HepG2 (cell line): ENCODE measurements at regions not wholly inside any gene's neighbourhood (a gene's known extent, or its start where the extent isn't known, plus 50 kb on each side); places are given as distances from the start of the nearest gene placed in this dataset.

Experiments used
- ATAC-seq: fragments of 200-7000 bp; cut with Tn5 transposase; 3 replicates; pipeline ENCODE4 v1.9.1; 2020; ENCODE audit warnings: mild to moderate bottlenecking, moderate library complexity
- BruUV-seq: library from RNA; stranded (reverse); fragments of 400-500 nt; replicated peaks from 2 replicates; lab custom pipeline; 2021; lab: Mats Ljungman, UMichigan
- CTCF ChIA-PET: fragments of 300-600 bp; formaldehyde crosslinking; extraction: SDS; loops from one replicate; lab custom pipeline; 2021; ENCODE audit warnings: low total read pairs, inconsistent platforms, low intra/inter-chr PET ratio; lab: Yijun Ruan, JAX
- POLR2A ChIA-PET: fragments of 350-600 bp; sonication (Branson Sonifier 250); formaldehyde crosslinking; loops from one replicate; lab custom pipeline; 2020; ENCODE audit warnings: antibody characterized with exemption, inconsistent platforms; lab: Yijun Ruan, JAX
- DNase-seq: peaks from one replicate; pipeline ENCODE4 v3.0.0-alpha.2; 2015; ENCODE audit warnings: low spot score
- FAIRE-seq: peaks from 3 replicates; lab custom pipeline; 2011; peaks lifted over from hg19 to GRCh38; lab: Jason Lieb, UNC
- H2AFZ ChIP-seq: one replicate; pipeline ENCODE4 v1.6.1; 2011; ENCODE audit warnings: low read length, inconsistent platforms
- H3K27ac ChIP-seq: fragments of 300-600 bp; 3 replicates; pipeline ENCODE4 v1.8.0; 2011; ENCODE audit warnings: mixed run types, mild to moderate bottlenecking, mixed read lengths, low read length, inconsistent platforms; ENCODE audit not compliant: insufficient read depth; ENCODE audit errors: extremely low read length
- H3K27me3 ChIP-seq, 2 experiments: fragments of 200-600 bp in 1 of 2; 2 replicates in 1 of 2; 3 replicates in 1 of 2; pipeline versions ENCODE4 v1.6.0 to v1.8.0; 2011; ENCODE audit warnings: low read length in 2 of 2, mild to moderate bottlenecking in 2 of 2, moderate library complexity in 2 of 2, inconsistent platforms in 1 of 2; ENCODE audit not compliant: insufficient read depth in 2 of 2, control insufficient read depth in 1 of 2
- H3K36me3 ChIP-seq, 2 experiments: fragments of 200-600 bp in 1 of 2; replicated peaks in 1 of 2; 2 replicates in 1 of 2; 3 replicates in 1 of 2; pipeline versions ENCODE4 v1.5.1 to v1.8.0; 2011; ENCODE audit warnings: low read length in 2 of 2, inconsistent platforms in 1 of 2; ENCODE audit not compliant: insufficient read depth in 2 of 2, control insufficient read depth in 1 of 2
- H3K4me1 ChIP-seq: 2 replicates; pipeline ENCODE4 v1.5.1; 2012; ENCODE audit warnings: low read length, inconsistent platforms; ENCODE audit not compliant: insufficient read depth
- H3K4me2 ChIP-seq: 2 replicates; pipeline ENCODE4 v1.6.0; 2011; ENCODE audit warnings: low read depth, low read length, inconsistent platforms
- H3K4me3 ChIP-seq, 3 experiments: fragments of 200-600 bp in 1 of 3; sonication (generic), shearing (Covaris generic) in 1 of 3; replicated peaks in 1 of 3; 2 replicates each; pipeline ENCODE4 v1.5.1; 2011 to 2016; ENCODE audit warnings: low read length in 3 of 3, inconsistent platforms in 2 of 3, low read depth in 2 of 3, mild to moderate bottlenecking in 2 of 3, control low read depth in 1 of 3, mixed read lengths in 1 of 3; ENCODE audit not compliant: insufficient read depth in 1 of 3
- H3K79me2 ChIP-seq: one replicate; pipeline ENCODE4 v1.6.1; 2011; ENCODE audit warnings: low read length, inconsistent platforms; ENCODE audit not compliant: insufficient read depth
- H3K9ac ChIP-seq: 2 replicates; pipeline ENCODE4 v1.6.0; 2011; ENCODE audit warnings: mild to moderate bottlenecking, low read depth, low read length, inconsistent platforms; ENCODE audit not compliant: insufficient read depth
- H3K9me3 ChIP-seq: 2 replicates; pipeline ENCODE4 v1.5.1; 2012; ENCODE audit warnings: mild to moderate bottlenecking, low read length
- H4K20me1 ChIP-seq: 2 replicates; pipeline ENCODE4 v1.6.0; 2011; ENCODE audit warnings: inconsistent platforms, mild to moderate bottlenecking, low read length, moderate library complexity; ENCODE audit not compliant: insufficient read depth
- FOSL2 ChIP-seq: sonication (generic); formaldehyde crosslinking; IDR thresholded peaks from 2 replicates; pipeline ENCODE4 v1.4.0; 2020; ENCODE audit warnings: missing genetic modification reagents
- MYC ChIP-seq: sonication (generic); formaldehyde crosslinking; IDR thresholded peaks from 2 replicates; pipeline ENCODE4 v1.9.0; 2021; ENCODE audit warnings: missing genetic modification reagents, borderline replicate concordance
- STAG1 ChIP-seq: sonication (generic); formaldehyde crosslinking; IDR thresholded peaks from 2 replicates; pipeline ENCODE4 v1.4.0; 2020; ENCODE audit warnings: missing genetic modification reagents
- WGBS: methylation state at CpG from one replicate; pipeline ENCODE4 v1.1.6; 2017; ENCODE audit warnings: low lambda C conversion rate; 5-methylcytosine and 5-hydroxymethylcytosine counted together
- in situ Hi-C: cut with HindIII; loops from 2 replicates; pipeline ENCODE4 v1.10.0; 2017; ENCODE audit warnings: low pct_unique_long_range_greater_than_20kb; ENCODE audit not compliant: extremely low pct_ligation_motif_present
- intact Hi-C: fragments of 100-400 bp; cut with micrococcal nuclease; formaldehyde crosslinking; loops from one replicate; pipeline ENCODE4 v1.10.0; 2022; ENCODE audit not compliant: unreplicated experiment
- TF ChIP-seq, protein P1 (sequence below): sonication (generic); formaldehyde crosslinking; IDR thresholded peaks from 2 replicates; pipeline ENCODE4 v1.5.0; 2020; ENCODE audit warnings: mild to moderate bottlenecking, missing genetic modification reagents, moderate library complexity

DNA sequence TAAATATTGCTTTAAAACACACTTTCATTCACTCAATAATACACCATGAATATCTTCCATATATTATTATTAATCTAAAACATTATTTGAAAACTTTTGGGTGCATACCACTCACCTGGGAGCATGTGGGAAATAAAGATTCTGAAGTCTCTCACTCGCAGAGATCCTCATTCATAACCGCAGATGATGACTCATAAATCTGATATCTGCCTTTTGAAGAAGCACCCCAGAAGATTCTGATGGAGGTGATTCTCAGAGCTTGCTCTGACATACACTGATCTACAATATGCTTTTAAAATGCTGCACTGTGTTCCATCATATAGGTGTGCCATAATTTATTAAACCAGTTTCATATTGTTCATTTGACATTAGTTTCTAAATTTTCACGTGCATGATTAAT is 135.0 kb upstream of the SGK1 start:
- no peak for TF ChIP-seq FOSL2 (CRISPR knock-in tag)
- TF ChIP-seq, all 625 proteins: peak for 0

DNA sequence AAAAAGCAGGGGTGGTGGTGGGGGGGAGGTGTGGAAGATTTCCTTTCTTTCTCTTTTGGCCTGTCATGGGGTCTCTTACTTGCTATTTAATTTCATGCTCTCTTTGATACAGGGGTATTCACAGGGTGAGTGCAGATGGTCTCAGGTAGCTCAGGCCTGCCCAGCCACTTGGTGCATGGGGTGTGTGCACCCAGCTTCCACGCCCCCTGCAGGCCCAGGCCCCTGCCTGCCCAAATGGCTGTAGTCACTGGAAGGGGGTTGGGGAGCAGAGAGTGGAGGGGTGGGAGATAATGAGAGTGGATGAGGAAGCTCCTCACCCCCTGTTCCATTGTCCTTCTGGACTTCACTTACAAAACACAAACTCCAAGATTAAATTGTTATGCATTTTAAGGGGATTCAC is 133.6 kb upstream of the SGK1 start:
- Histone ChIP-seq H2AFZ (no peak overlapping the region), H3K4me3 (no peak overlapping the region), H3K4me1 (no peaks in the 10 kb centered on the region), H3K9me3 (no peaks in the 10 kb centered on the region), H3K4me2 (no peak overlapping the region), H4K20me1 (no peaks in the 10 kb centered on the region), H3K27ac (no peak overlapping the region), H3K36me3 (no peaks in the 10 kb centered on the region), H3K79me2 (no peaks in the 10 kb centered on the region), H3K27me3 (no peaks in the 10 kb centered on the region), H3K9ac (no peak overlapping the region)
- TF ChIP-seq STAG1 (CRISPR knock-in tag) (peak; percentile 70), MYC (CRISPR knock-in tag) (no peak)
- TF ChIP-seq, protein P1, sequence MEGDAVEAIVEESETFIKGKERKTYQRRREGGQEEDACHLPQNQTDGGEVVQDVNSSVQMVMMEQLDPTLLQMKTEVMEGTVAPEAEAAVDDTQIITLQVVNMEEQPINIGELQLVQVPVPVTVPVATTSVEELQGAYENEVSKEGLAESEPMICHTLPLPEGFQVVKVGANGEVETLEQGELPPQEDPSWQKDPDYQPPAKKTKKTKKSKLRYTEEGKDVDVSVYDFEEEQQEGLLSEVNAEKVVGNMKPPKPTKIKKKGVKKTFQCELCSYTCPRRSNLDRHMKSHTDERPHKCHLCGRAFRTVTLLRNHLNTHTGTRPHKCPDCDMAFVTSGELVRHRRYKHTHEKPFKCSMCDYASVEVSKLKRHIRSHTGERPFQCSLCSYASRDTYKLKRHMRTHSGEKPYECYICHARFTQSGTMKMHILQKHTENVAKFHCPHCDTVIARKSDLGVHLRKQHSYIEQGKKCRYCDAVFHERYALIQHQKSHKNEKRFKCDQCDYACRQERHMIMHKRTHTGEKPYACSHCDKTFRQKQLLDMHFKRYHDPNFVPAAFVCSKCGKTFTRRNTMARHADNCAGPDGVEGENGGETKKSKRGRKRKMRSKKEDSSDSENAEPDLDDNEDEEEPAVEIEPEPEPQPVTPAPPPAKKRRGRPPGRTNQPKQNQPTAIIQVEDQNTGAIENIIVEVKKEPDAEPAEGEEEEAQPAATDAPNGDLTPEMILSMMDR: peak; percentile 66
- 0% methylated on average over 1 of the region's 1 CpG for WGBS
- in situ Hi-C loops (no loop called here), intact Hi-C loops (loop anchor here (1.0 to 10.0 kb wide), 2 partner anchors 193 to 277 kb away; no protein-coding TSS in a partner anchor)
- no TSS peak for BruUV-seq
- ATAC-seq (peak; percentile 95), FAIRE-seq (no peak), DNase-seq (no peak)
- POLR2A ChIA-PET: no interaction called here
- CTCF ChIA-PET: interaction anchor here (2.2 kb wide), 1 partner anchor 277 kb away, joined by 11 read pairs; no protein-coding TSS in a partner anchor

More for the DNA sequence above, 135.0 kb upstream of the SGK1 start:
- DNase-seq (no peak), FAIRE-seq (no peak), ATAC-seq (no peak)
- H3K9ac ChIP-seq: no peak overlapping the region
- BruUV-seq: no TSS peak
- CTCF ChIA-PET: no interaction called here
- no peak overlapping the region for H3K4me3 ChIP-seq
- WGBS: 30% methylated on average over 3 of the region's 3 CpGs
- intact Hi-C loops: loop anchor here (10.0 kb wide), 1 partner anchor 192 kb away; no protein-coding TSS in a partner anchor
- H3K27ac ChIP-seq: no peak overlapping the region
- in situ Hi-C loops: no loop called here
- POLR2A ChIA-PET: no interaction called here
- no peak overlapping the region for H3K4me2 ChIP-seq
- no peaks in the 10 kb centered on the region for H3K36me3 ChIP-seq
- H4K20me1 ChIP-seq: no peaks in the 10 kb centered on the region
- no peaks in the 10 kb centered on the region for H3K9me3 ChIP-seq
- H3K79me2 ChIP-seq: no peaks in the 10 kb centered on the region
- H3K4me1 ChIP-seq: no peaks in the 10 kb centered on the region
- H3K27me3 ChIP-seq: no peaks in the 10 kb centered on the region; a peak in 1 of 5 replicates
- no peak overlapping the region for H2AFZ ChIP-seq
